GM21786 (cell line): ENCODE measurements at regions not wholly inside any gene's neighbourhood (a gene's known extent, or its start where the extent isn't known, plus 50 kb on each side); places are given as distances from the start of the nearest gene placed in this dataset.

Experiments
- ATAC-seq: cut with Tn5 transposase; IDR thresholded peaks from one replicate; pipeline ENCODE4 v1.9.1; 2021; ENCODE audit not compliant: unreplicated experiment

DNA sequence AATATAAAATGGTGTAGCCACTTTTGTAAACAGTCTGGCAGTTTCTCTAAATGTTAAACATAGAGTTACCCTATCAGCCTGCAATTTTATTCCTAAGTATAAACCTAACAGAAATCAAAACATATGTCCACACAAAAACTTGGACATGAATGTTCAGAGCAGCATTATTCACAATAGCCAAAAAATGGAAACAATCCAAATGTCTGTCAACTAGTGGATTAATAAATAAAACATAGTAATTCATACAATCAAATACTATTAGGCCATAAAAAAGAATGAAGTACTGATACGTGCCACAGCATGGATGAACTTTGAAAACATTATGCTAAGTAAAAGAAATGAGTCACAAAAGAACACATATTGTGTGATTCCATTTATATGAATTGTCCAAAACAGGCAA is 196.5 kb downstream of the NUAK1 start:
- ATAC-seq, result no peak

DNA sequence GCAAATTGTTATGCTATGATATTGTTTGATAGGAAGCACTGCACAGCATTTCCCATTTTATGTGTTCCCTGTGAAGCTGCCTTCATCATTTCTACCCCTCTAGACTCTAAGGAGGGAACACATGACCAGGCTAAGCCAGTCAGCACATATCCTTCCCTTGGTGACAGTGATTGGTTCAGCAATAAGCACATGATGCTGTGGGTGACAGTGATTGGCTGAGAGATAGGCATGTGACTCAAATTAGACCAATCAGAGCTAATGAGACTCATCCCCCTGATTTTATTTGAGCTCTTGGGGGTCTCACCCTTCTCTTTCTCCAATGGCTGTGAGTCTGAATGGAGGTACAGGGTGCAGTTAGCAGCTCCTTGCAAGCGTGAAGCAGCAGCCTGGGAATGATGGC is 195.2 kb downstream of the NUAK1 start:
- ATAC-seq, result no peak

DNA sequence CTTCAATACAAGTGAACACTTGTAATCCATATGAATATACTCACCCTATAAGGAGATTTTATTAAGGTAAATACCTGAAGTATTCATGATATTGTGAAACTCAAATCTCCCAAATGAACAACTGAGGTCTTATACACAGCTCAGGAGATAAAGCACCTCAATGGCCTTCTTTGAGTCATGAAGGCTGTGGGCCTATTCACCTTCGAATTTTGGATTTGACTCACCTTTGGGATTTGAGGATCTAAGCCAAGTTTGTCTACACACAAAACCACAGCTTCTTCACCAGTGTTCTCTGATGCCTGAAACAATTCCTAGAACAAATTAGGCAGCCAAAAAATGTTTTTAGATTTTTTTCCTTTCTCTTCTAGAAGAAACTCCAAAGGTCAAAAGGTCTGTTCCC is 194.1 kb downstream of the NUAK1 start:
- ATAC-seq, result no peak

DNA sequence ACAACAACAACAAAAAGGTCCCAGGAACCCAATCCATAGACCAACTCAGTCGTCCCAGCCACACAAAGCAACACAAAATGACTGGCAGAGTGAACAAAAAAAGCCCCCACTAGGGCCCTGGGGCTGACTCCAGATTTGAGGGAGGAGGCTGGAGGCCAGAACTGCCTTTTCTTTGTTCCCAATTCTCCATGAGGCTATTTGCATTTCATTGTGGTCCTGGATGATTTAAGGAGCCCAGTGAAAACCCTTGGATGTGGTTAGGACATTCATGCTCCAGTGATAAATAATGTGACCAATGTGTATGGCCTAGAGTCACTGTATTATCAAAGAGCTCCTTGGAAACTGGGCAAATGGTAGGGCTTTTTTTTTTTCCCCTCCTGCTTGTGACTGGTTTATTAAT is 192.9 kb downstream of the NUAK1 start:
- ATAC-seq, result no peak

DNA sequence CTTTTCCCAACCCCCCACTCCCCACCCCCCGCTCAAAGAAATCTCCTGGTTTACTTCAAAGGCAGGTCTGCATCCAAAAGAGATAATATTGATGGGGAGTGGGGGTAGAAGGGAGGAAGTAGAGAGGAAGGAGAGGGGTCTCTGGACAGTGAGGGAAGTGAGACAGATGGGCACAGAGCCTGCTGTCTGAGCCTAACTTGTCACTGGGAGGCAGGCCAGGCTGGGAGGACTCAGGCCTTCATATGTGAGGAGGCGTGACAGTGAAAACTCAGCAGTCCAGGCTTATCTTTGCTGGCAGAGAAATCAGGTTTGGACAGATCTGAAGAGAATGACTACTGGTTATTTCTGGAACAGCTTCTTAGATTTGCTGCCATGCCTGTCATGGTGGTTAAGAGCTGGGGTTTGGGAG is 192.3 kb downstream of the NUAK1 start:
- no peak for ATAC-seq

DNA sequence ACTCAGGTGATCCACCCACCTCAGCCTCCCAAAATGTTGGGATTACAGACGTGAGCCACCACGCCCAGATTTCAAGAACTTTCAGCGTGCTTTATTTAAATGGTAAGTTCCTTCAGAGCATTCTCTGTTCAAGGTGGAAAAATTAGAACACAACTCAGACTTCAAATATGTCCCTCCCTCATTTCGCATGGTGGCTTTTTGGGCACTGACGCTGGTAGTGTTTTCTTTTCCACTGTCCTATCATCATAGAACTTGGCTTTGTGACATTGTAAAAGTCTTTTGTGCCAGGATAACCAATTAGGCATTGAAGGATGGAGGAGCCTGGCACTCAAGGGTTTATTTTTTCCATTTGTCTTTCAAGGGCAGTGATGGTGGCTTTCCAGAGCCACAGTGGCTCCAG is 190.8 kb downstream of the NUAK1 start:
- ATAC-seq, result no peak

DNA sequence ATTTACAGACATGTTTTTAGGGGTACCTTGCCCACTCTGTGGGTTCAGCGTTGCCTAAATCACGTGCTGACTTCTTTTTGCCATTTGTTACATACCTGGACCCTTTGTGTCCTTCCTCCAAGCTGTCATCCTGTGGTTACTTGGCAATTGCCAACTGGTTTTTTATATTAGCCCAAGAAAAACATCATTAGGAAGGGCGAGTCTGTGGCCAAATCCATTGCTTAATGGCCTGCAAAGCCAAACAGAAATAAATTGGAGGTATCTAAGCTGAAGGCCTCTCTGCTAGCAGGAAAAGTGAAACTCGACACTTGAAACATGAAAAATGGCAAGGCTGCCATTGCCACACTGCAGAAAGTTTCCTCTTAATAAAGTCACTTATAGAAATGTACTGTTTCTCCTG is 190.4 kb downstream of the NUAK1 start:
- ATAC-seq, result no peak

DNA sequence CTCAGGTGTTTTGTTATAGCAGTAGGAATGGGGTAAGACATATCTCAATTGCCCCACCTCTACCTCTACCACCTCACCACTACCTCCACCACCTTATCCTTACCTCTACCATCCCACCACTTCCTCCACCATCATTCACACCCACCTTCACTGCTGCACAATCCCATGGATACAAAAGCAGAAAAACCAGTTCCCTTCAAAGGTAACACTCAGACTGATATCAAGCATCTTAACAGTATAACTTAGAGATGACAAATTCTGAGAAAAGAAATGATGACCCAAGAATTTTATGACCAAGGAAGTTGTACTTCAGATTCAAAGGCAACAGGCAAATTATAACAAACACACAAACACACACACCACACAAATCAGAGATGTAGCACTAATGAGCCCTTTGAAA is 189.4 kb downstream of the NUAK1 start:
- ATAC-seq, result no peak

DNA sequence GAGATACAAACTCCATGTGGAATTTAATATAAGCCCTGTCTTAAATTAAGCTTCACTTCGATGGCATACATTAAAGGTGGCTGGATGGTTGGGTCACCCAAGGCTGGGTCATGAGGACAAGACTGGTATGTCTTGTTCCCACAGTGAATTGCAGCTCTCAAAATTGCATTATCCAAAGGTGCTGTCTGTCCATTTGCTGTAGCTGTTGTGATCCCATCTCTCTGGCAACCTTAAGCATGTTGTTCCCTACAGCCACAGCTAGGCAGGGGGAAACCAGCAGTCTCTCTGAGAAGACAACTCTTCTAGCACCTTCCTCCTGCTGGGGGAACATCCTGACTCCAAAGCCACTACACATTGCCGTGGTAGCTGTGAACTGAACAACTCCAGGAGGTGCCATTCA is 187.0 kb downstream of the NUAK1 start:
- no peak for ATAC-seq

DNA sequence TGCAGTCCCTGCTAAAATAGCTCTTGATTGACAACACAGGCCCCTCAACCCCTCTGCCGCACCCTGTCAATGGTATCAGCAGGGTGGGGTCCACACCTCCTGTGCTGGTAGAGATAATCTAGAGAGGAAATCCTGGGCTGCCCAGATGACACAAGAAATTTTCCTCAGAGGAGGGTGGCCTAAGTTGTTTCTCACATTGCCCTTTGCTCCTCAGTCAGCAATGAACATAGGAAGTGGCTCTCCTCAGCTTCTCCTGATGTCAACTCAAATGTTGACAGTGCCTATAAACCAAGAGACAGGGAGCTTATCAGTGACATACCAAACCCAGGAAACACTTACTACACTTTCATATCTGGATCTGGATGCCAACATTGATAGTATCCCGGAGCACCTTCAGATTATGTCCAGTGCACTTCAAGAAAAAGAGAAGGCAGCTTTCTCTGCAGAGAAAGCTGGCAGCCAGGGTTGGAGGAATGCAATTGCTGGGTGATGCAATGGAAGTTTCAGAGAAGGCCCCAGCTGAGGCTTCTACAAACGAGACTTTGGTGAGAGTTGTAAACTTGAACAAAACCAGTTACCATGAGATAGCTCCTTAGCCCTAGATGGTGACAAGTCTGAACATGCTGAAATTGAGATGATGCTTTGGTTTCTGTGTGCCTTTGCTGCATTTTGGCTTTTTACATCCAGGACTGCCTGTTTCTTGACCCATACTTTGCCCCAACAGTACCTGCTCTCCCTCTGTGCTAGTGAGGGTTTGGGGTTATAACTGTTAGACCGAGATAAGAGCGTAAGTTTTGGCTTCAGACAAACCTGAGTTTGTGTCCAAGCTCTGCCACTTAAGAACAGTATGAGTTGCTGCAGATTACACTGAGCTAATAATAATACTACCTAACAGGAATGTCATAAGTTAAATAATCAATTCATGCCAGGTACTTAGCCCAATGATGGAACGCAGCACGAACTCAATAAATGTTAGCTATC is 183.5 kb downstream of the NUAK1 start:
- no peak for ATAC-seq

DNA sequence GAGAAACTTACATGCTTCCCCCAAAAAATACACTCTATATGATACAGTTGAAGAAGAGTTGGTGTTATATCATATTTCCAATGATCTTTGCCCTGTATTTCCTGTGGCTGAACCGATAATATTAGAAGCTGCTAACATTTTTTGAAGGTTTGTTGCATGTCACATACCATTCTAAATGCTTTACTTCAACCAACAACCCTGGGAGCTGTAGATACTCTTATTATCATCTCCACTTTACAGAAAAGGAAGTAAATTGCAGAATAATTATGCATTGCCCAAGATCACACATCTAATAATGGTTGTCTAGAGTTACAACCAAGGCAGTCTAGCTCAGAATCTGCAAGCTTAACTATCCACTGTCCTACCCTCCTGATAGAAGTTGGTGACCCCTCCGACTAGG is 182.8 kb downstream of the NUAK1 start:
- ATAC-seq, result no peak

DNA sequence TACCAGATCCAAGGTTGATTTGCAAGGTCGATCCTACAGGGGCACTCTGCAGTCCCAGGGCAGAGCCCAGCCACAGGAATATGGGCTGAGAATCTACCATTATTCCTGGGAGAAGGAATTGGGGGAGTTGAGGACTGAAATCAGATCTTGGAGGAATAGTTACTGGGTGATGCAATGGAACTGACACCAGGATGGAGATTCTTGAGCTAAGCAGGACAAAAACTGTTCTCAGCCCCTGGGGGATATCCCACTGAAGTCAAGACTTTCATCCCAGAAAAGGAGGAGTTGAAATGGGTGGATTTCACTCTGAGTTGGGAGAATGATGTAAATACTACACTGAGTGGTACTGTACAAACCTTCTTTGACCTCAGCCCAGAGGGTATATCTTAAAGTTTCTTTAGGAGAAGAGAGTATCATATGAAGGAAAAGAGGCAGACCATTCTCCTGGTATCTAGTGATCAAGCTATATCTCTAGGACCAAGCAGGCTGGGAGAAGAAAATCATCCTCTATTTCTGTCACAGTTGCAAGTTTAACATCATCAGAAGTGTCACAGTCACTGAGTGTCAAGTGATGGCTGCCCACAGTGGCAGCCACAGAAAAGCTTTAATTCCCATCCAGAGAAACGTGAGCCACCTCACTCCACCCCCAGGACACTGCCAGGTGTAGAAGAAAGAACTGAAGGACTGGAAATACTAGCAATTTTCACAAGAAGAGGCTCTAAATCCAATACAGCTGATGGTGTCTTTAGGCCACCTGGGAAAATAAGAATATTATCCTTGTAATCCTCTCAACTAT is 181.9 kb downstream of the NUAK1 start:
- no peak for ATAC-seq

DNA sequence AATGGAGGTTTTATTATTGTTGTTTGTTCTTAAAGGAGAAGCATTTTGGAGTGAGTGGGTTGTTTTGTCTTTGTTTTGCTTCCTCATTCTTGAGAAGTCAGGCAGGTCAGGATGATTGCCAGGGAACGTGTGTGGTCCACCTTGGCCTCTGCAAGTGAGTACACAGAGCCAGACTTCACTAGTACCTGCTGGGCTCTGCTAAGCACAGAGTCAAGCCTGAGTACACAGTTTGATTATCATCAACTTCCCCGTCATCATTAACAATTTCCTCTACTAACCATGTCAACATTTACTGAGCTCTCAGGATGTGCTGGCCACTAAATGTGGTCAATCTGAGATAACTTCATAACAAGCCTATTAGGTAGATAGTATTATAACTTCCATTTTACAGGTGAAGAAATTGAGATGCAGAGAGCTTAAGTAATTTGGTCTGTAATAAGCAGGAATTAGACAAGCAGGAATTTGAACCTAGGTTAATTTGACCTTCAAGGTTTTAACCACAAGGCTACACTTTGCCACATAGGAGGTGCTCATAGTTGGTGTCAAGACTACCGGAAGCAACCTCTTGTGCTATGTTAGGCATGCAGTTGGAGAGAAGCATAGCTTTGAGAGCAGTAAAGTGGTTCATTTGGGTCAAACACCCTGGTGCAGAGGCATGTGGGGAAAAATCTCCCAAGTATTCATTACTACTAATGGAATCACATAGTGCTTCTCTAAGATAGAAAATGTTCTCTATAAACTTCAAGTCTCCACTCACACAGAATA is 178.3 kb downstream of the NUAK1 start:
- no peak for ATAC-seq

DNA sequence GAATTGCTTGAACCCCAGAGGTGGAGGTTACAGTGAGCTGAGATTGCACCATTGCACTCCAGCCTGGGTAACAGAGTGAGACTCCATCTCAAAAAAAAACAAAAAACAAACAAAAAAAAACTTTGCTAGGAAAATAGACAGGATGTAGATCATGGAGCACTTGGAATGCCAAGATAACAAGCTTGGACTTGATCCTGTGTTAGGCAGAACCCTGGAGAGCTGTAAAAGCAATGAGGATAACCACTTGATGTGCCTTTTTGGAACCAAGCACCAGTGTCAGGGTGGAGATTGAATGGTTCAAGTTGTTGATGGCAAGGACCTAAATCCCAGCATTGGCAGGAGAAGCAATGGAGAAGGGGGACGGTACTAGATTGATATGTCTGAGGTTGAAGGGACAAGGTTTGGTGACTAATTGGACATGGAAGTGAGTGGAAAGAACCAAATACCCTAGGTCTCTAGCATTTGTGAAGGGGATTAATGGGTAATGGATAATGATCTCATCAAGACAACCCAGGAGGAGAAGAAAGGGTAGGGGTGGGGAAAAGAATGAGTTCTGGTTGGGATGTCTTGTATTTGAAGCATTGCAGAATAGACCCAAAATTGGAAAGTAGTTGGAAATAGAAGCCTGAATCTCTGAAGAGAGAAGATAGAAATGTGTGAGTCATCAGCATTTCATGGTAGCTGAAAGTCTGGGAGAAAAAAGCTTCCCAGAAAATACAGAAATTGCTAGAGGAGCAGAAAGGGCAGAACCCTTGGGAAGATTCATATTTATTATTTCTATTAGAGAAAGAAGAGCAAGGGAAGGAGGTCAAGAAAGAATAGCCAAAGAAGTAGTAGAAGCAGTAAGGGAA is 176.7 kb downstream of the NUAK1 start:
- ATAC-seq, result no peak

DNA sequence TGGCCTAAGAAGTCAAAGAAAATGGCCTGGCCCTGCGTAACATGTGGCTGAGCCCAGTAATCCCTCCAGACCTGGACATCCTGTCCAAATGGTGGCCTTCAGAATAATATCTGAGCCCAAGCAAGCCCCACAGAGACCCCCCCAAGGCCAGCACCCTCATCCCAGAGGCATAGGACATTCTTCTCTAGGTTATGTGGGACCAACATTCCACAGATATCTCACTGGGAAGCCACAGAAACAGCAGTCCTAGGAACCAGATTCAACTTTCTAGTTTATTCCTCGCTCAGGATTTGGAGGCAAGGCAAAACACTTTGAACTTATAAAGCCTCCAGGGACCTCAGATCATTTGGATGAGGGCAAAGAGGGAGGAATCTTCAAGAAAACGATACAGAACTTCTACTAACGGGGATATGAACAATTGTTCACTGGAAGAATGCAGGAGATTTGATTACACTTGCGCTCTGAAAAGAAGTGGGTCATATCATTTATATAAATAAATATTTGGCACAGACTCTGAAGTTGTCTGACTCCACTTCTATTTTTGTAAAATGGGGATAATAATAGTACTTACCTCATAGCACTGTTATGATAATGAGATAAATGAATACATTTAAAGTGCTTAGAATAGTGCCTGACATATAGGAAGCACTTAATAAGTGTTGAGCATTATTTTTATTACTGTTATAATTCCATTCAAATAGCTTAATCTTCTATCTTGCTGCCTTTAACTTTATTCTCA is 171.5 kb downstream of the NUAK1 start:
- no peak for ATAC-seq

DNA sequence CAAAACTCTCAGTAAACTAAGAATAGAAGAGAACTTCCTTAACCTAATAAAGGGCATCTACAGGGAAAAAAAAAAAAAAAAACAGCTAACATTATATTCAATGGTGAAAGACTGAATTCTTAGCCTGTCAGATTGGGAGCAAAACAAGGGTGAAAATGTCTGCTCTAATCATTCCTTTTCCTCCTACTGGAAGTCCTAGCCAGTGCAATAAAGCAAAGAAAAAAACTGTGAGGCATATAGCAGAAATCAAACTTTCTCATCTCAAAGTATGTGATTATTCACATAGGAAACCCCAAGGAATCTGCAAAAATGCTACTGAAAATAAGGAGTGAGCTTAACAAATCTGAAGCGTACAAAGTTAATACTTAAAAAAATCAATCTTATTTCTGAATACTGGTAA is 170.7 kb downstream of the NUAK1 start:
- no peak for ATAC-seq

DNA sequence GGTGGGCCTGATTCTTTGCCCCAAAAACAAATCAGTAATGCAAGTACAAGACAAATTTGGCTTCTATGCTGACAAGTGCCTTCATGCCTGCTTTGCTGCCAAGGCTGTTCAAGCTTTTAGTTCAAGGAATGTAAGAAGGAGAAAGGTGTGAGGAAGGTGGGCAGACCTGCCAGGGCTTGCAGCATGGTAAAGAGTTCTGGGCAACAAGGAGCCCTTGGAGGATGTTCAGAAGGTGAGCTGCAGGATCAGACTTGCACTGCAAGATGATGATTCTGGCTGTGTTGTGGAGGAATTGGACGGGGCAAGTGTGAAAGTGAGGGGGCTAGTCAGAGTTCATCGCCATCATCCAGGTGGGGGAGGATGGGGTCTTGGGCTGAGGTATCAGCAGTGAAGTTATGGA is 167.9 kb downstream of the NUAK1 start:
- no peak for ATAC-seq

DNA sequence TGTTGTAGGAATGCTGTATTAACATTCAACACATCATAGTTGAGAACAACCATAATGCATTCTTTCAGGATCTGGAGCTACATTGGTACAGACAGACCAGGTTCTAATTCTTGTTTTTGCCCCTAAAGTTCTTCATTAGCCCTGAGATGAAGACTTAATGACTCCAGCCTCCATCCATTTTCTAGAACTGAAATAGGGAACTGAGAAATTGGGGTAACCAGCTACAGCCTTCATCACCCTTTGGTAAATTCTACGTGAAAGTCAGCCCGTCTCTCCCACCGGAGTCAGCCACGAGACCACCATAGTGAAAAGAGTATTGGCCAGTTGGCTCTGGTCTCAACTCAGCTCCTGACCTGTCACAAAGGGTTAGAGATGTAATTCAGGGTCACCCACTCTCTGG is 164.0 kb downstream of the NUAK1 start:
- no peak for ATAC-seq

DNA sequence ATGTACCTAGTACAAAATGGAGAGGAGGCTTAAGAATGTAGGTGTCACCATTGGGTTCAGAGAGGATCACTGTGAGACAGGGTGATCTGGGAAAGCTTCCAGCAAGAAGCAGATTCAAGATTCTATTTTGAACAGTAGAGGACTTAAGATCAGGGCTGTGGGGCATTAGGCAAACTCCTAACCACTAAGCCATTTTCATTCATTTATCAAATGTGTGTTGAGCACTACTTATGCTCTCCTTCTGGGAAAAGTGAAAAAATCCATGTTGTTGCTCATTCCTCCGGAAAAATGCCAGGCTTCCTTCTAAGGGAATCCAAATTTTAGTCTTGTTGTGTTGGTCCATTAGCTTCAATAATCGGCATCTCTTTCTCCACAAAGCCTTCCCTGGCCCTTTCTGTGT is 163.4 kb downstream of the NUAK1 start:
- ATAC-seq, result no peak

DNA sequence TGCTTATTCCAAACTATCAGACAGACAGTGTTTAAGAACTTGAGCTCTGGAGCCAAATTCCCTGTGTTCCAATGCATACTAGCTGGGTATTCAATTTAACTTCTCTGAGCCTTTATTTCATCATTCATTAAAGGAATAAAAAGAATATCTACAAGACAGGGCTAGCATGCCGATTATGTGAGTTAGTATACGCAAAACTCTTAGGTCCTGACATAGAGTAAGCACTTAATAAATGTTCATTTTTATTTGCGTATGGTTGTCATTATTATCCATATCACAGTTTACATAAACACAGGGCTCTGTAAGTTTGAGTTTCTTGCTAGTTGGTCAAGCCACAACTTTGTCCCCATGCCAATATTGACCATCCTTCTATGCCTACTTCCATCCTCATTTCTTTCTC is 161.5 kb downstream of the NUAK1 start:
- ATAC-seq, result no peak
